HEK293T (cell line): ENCODE measurements at regions not wholly inside any gene's neighbourhood (a gene's known extent, or its start where the extent isn't known, plus 50 kb on each side); places are given as distances from the start of the nearest gene placed in this dataset.

Experiments
- ARNT ChIP-seq: fragments of 450-650 bp; IDR thresholded peaks from 2 replicates; pipeline ENCODE4 v1.6.1; 2017; ENCODE audit warnings: mild to moderate bottlenecking
- ELF4 ChIP-seq: fragments of 450-650 bp; IDR thresholded peaks from 2 replicates; pipeline ENCODE4 v1.6.1; 2017; ENCODE audit warnings: antibody characterized with exemption
- NFRKB ChIP-seq: fragments of 450-650 bp; IDR thresholded peaks from 2 replicates; pipeline ENCODE4 v1.6.1; 2016; ENCODE audit warnings: mild to moderate bottlenecking, moderate library complexity

GRCh38 chr7:149588930-149589329, 91.3 kb upstream of the ZNF746 start:
- TF ChIP-seq NFRKB (no peak), ELF4 (no peak), ARNT (no peak)
